Heart left ventricle (tissue), 16 donors: ENCODE measurements at regions not wholly inside any gene's neighbourhood (a gene's known extent, or its start where the extent isn't known, plus 50 kb on each side); places are given as distances from the start of the nearest gene placed in this dataset.

Experiments used
- ATAC-seq, 4 donors: fragments of 200-7000 bp; cut with Tn5 transposase; one replicate each; pipeline ENCODE4 v1.9.1; 2020 to 2022; ENCODE audit warnings: moderate library complexity in 4 of 4, mild to moderate bottlenecking in 3 of 4, moderate number of reproducible peaks in 1 of 4
- DNase-seq, 5 donors: peaks; one replicate each; pipeline ENCODE4 v3.0.0-alpha.2; 2020
- H3K27ac ChIP-seq, 12 donors: fragments of 200-600 bp; sonication (generic) in 4 of 12; one replicate each; pipeline versions ENCODE4 v1.5.0 to v1.8.0; 2016 to 2022; ENCODE audit warnings: mild to moderate bottlenecking in 2 of 12
- H3K27me3 ChIP-seq, 9 donors: fragments of 200-600 bp; sonication (generic) in 2 of 9; one replicate each; pipeline versions ENCODE4 v1.5.1 to v1.8.0; 2016 to 2022; ENCODE audit warnings: mild to moderate bottlenecking in 3 of 9
- H3K36me3 ChIP-seq, 9 donors: fragments of 200-600 bp; sonication (generic) in 2 of 9; one replicate each; pipeline versions ENCODE4 v1.5.0 to v1.8.0; 2018 to 2022; ENCODE audit warnings: mild to moderate bottlenecking in 2 of 9
- H3K4me1 ChIP-seq, 12 donors: fragments of 200-600 bp; sonication (generic) in 4 of 12; one replicate each; pipeline versions ENCODE4 v1.5.0 to v1.8.0; 2016 to 2022; ENCODE audit warnings: mild to moderate bottlenecking in 3 of 12
- H3K4me3 ChIP-seq, 12 donors: fragments of 200-600 bp; sonication (generic) in 4 of 12; one replicate each; pipeline versions ENCODE4 v1.5.0 to v1.8.0; 2017 to 2022; ENCODE audit warnings: mild to moderate bottlenecking in 9 of 12, moderate library complexity in 4 of 12
- H3K9me3 ChIP-seq, 12 donors: fragments of 200-600 bp; sonication (generic) in 4 of 12; one replicate each; pipeline versions ENCODE4 v1.5.0 to v1.8.0; 2016 to 2022; ENCODE audit warnings: mild to moderate bottlenecking in 1 of 12
- POLR2A ChIP-seq, 2 donors: fragments of 450-650 bp; IDR thresholded peaks; one replicate each; pipeline ENCODE4 v1.6.1; 2017; ENCODE audit warnings: antibody characterized with exemption in 2 of 2, mild to moderate bottlenecking in 2 of 2, moderate library complexity in 2 of 2
- WGBS, 4 donors: extraction: QIAGEN DNeasy Blood & Tissue Kit in 2 of 4; methylation state at CpG; one replicate each; pipeline versions ENCODE4 v1.1.5 to v1.1.7; 2013 to 2018; 5-methylcytosine and 5-hydroxymethylcytosine counted together
- intact Hi-C, 10 donors: fragments of 100-400 bp; cut with DNase I; formaldehyde crosslinking; loops; one replicate each; pipeline versions ENCODE4 v1.11.1 to v1.14.2; 2022
- TF ChIP-seq, protein P1 (sequence below), 12 donors: fragments of 200-600 bp; sonication (generic) in 4 of 12; IDR thresholded peaks; one replicate each; pipeline versions ENCODE4 v1.5.0 to v1.8.0; 2018 to 2022; ENCODE audit warnings: antibody characterized with exemption in 12 of 12, mild to moderate bottlenecking in 5 of 12
- donor health status: ischemic (EF 13 %, LVEDD 7.1; RV severe dilation, severe dysfunction).
- donor health status: healthy with polysubstance abuse.
- donor health status: DM: no; HTN: yes; CAD: no.
- donor health status: DM: no; HTN: no; CAD: no.
- donor health status: ischemic (EF 25% LVEDD 6.9; RV normal size, moderate dysfunction).
- donor health status: ischemic (EF 25% LVEDD 5.7; RV mildly dilated, moderate dysfunction).
- donor health status: healthy.
- donor health status: DM: yes; HTN: yes; CAD: no.
- donor health status: ischemic (EF 35%, LVEDD 5.7; RV mildly dilated, moderate dysfunction).
- donor health status: nonischemic (EF 11% LVEDD 7.7; RV severe dilation, severe dysfunction).
- donor health status: DM: yes; HTN: yes; CAD: no.
- donor health status: PGD.
- donor health status: ischemic (EF 29% LVEDD 5.4; RV normal size, mild dysfunction).
- donor health status: nonischemic (EF 23%, LVEDD 6.1; RV moderate dilation, normal function).

DNA sequence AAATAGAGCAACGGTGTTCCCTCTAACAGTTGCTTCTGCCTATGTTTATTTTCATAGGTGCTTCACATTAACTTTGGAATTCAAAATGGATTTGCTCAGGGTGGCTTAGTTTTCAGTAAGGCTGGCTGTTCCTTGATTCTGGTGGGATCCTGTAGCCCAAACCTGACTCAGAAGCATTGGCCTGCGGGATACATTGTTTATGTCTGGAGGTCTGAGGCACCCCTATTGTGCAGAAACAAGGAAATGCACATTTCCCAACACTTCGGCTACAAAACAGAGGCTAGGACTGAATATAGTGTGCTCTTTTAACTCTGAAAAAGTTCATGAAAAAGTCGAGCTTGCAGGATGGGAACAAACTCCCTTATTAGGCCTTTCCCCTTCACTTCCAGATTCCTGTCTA lies 133.8 kb upstream of the F3 start:
- ATAC-seq (no peak), DNase-seq (no peak)
- TF ChIP-seq, protein P1, sequence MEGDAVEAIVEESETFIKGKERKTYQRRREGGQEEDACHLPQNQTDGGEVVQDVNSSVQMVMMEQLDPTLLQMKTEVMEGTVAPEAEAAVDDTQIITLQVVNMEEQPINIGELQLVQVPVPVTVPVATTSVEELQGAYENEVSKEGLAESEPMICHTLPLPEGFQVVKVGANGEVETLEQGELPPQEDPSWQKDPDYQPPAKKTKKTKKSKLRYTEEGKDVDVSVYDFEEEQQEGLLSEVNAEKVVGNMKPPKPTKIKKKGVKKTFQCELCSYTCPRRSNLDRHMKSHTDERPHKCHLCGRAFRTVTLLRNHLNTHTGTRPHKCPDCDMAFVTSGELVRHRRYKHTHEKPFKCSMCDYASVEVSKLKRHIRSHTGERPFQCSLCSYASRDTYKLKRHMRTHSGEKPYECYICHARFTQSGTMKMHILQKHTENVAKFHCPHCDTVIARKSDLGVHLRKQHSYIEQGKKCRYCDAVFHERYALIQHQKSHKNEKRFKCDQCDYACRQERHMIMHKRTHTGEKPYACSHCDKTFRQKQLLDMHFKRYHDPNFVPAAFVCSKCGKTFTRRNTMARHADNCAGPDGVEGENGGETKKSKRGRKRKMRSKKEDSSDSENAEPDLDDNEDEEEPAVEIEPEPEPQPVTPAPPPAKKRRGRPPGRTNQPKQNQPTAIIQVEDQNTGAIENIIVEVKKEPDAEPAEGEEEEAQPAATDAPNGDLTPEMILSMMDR (IDR thresholded peaks at IDR 0.05): no peak
- no peak for TF ChIP-seq POLR2A (IDR thresholded peaks at IDR 0.05)
- intact Hi-C loops: loop anchor here in 1 of 10 donors (10.0 kb wide), 1 partner anchor 119 kb away; no protein-coding TSS in a partner anchor
- no peaks in the 10 kb centered on the region for H3K9me3 ChIP-seq
- H3K4me3 ChIP-seq: no peak overlapping the region
- H3K27me3 ChIP-seq: no peaks in the 10 kb centered on the region
- WGBS, 4 donors: 74 to 82% (median 80%) methylated on average over 4 of the region's 4 CpGs
- H3K27ac ChIP-seq: no peak overlapping the region
- H3K36me3 ChIP-seq: no peaks in the 10 kb centered on the region
- peaks cover 0 to 8% (median 0%) of the 10 kb centered on the region in 12 donors for H3K4me1 ChIP-seq

DNA sequence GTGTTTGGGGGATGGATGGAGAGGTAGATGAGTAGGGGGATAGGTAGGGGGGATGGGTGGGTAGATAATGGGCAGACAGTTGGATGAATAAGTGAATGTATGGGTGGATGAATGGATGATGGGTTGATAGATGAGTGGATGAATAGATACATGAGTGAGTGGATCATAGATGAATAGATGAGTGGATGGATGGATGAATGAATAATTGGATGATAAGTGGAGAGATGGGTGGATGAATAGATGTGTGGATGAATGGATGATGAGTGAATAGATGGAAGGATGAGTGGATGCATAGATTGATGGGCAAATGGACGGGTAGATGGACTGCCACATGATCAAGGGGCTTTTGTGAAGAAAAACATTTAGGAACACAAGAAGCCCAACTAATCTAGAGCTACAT lies 133.3 kb upstream of the F3 start:
- Histone ChIP-seq H3K36me3 (no peaks in the 10 kb centered on the region), H3K4me1 (peaks cover 0 to 8% (median 0%) of the 10 kb centered on the region in 12 donors), H3K9me3 (no peaks in the 10 kb centered on the region), H3K4me3 (no peak overlapping the region), H3K27me3 (no peaks in the 10 kb centered on the region), H3K27ac (no peak overlapping the region)
- 94 to 98% (median 95%) methylated on average over 1 of the region's 1 CpG for WGBS, 4 donors
- no peak for DNase-seq
- intact Hi-C loops: loop anchor here in 1 of 10 donors (10.0 kb wide), 1 partner anchor 120 kb away; no protein-coding TSS in a partner anchor
- TF ChIP-seq POLR2A (IDR thresholded peaks at IDR 0.05): no peak
- TF ChIP-seq, protein P1 (IDR thresholded peaks at IDR 0.05): no peak
- no peak for ATAC-seq

DNA sequence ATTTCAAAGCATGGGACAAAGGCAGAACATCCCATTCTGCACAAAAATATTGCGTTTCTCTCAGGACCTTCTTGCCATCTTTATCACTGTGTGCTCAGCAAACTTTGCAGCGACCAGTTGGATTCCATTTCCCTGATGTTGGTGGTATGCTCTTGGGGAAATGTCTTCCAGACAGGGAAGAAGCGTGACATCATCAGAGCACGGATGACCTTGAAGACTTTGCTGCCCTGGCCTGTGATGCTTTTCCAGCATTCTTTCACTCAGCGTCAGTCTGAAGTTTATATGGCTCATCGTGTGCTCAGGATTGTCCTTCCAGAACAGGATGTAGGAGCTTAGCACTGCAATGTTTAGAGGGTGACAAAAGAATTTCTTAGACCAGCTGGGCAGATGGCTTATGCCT lies 131.4 kb upstream of the F3 start:
- DNase-seq: no peak
- no peaks in the 10 kb centered on the region for H3K4me1 ChIP-seq
- peaks cover 0 to 6% (median 0%) of the 10 kb centered on the region in 12 donors for H3K9me3 ChIP-seq
- WGBS, 4 donors: 80 to 87% (median 85%) methylated on average over 6 of the region's 6 CpGs
- TF ChIP-seq, protein P1 (IDR thresholded peaks at IDR 0.05): no peak
- TF ChIP-seq POLR2A (IDR thresholded peaks at IDR 0.05): no peak
- no peaks in the 10 kb centered on the region for H3K27me3 ChIP-seq
- no peak for ATAC-seq
- no peak overlapping the region for H3K27ac ChIP-seq
- H3K36me3 ChIP-seq: no peaks in the 10 kb centered on the region
- no peak overlapping the region for H3K4me3 ChIP-seq
- intact Hi-C loops: loop anchor here in 1 of 10 donors (10.0 kb wide), 1 partner anchor 122 kb away; no protein-coding TSS in a partner anchor

DNA sequence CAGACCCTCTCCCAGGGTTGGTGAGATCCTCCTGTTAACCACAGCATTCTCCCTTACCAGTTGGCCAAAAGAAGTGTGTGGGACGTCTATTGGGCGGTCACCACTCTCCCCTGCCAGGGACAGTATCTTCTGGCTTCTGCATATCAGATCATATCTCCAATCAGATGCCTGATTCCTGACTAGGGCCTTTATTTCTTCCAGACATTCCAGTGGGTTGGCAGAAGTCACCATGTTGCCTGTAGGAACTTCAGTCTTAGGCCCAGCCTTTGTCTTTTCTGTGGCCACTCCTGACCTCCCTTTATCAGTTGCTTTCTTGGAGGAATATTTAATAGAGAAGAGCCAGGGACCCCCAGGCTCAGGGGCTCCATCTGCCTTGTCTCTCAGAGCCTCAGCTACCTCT lies 130.4 kb upstream of the F3 start:
- Histone ChIP-seq H3K9me3 (peaks cover 0 to 11% (median 0%) of the 10 kb centered on the region in 12 donors), H3K4me1 (no peaks in the 10 kb centered on the region), H3K4me3 (no peak overlapping the region), H3K27me3 (no peaks in the 10 kb centered on the region), H3K36me3 (no peaks in the 10 kb centered on the region), H3K27ac (no peak overlapping the region)
- whole genome bisulfite sequencing, 4 donors: 93 to 100% (median 99%) methylated on average over 2 of the region's 2 CpGs
- no peak for TF ChIP-seq POLR2A (IDR thresholded peaks at IDR 0.05)
- TF ChIP-seq, protein P1 (IDR thresholded peaks at IDR 0.05): no peak
- ATAC-seq (no peak), DNase-seq (no peak)
- intact Hi-C loops: loop anchor here in 1 of 10 donors (10.0 kb wide), 1 partner anchor 123 kb away; no protein-coding TSS in a partner anchor
